ENCODE measurements at regions not wholly inside any gene's neighbourhood (a gene's known extent, or its start where the extent isn't known, plus 50 kb on each side); places are given as distances from the start of the nearest gene placed in this dataset.

GRCh38 chr6:21648475-21649050 is 55.0 kb downstream of the SOX4 start:
- H3K4me3 ChIP-seq (ENCODE audit: low read depth in 1 of 3, low read length in 3 of 3) = no peak overlapping the region
- H3K9me3 ChIP-seq (ENCODE audit: control insufficient read depth in 4 of 4, low read length in 3 of 4) = peaks cover 0 to 4% (median 0%) of the 10 kb centered on the region in 4 donors
- H3K9ac ChIP-seq (ENCODE audit: low read depth in 1 of 2, low read length in 2 of 2) = no peak overlapping the region
- no peak for DNase-seq (ENCODE audit: low spot score)
- TF ChIP-seq RAD21 (IDR thresholded peaks at IDR 0.05) = no peak
- TF ChIP-seq HNF4A (conservative IDR thresholded peaks at IDR 0.05) = no peak
- no peak for TF ChIP-seq EGR1 (IDR thresholded peaks at IDR 0.05; ENCODE audit: low read depth in 2 of 2)
- TF ChIP-seq HNF4G (IDR thresholded peaks at IDR 0.05) = no peak
- no peak for TF ChIP-seq CTCF (IDR thresholded peaks at IDR 0.05; ENCODE audit: low read depth, low read length, missing input control)
- TF ChIP-seq YY1 (IDR thresholded peaks at IDR 0.05) = no peak
- no peak for TF ChIP-seq ATF3 (IDR thresholded peaks at IDR 0.05)
- TF ChIP-seq JUND (IDR thresholded peaks at IDR 0.05) = no peak
- no peak for TF ChIP-seq GABPA (IDR thresholded peaks at IDR 0.05 in 1 of 2, conservative IDR thresholded peaks at IDR 0.05 in 1 of 2)
- TF ChIP-seq FOXA1 (IDR thresholded peaks at IDR 0.05) = no peak
- TF ChIP-seq TAF1 (conservative IDR thresholded peaks at IDR 0.05) = no peak
- no peak for TF ChIP-seq FOXA2 (IDR thresholded peaks at IDR 0.05)
- H3K27me3 ChIP-seq (ENCODE audit: control insufficient read depth in 4 of 4, insufficient read depth in 4 of 4, low read length in 3 of 4) = no peaks in the 10 kb centered on the region
- no peaks in the 10 kb centered on the region for H3K4me1 ChIP-seq (ENCODE audit: control insufficient read depth in 4 of 4, insufficient read depth in 4 of 4, low read length in 3 of 4)
- H3K27ac ChIP-seq (ENCODE audit: low read depth in 1 of 2, low read length in 2 of 2) = no peak overlapping the region
- no peaks in the 10 kb centered on the region for H3K36me3 ChIP-seq (ENCODE audit: control insufficient read depth in 4 of 4, insufficient read depth in 3 of 4, low read depth in 1 of 4, low read length in 3 of 4)
- WGBS = 75% methylated on average over 3 of the region's 3 CpGs

- Histone ChIP-seq H3K4me1 (ENCODE audit: control insufficient read depth in 4 of 4, insufficient read depth in 4 of 4, low read length in 3 of 4) (no peaks in the 10 kb centered on the region), H3K9me3 (ENCODE audit: control insufficient read depth in 4 of 4, low read length in 3 of 4) (peaks cover 0 to 4% (median 0%) of the 10 kb centered on the region in 4 donors), H3K9ac (ENCODE audit: low read depth in 1 of 2, low read length in 2 of 2) (no peak overlapping the region), H3K36me3 (ENCODE audit: control insufficient read depth in 4 of 4, insufficient read depth in 3 of 4, low read depth in 1 of 4, low read length in 3 of 4) (no peaks in the 10 kb centered on the region), H3K4me3 (ENCODE audit: low read depth in 1 of 3, low read length in 3 of 3) (no peak overlapping the region), H3K27me3 (ENCODE audit: control insufficient read depth in 4 of 4, insufficient read depth in 4 of 4, low read length in 3 of 4) (no peaks in the 10 kb centered on the region), H3K27ac (ENCODE audit: low read depth in 1 of 2, low read length in 2 of 2) (no peak overlapping the region)
- 68% methylated on average over 4 of the region's 4 CpGs for whole genome bisulfite sequencing
- no peak for DNase-seq (ENCODE audit: low spot score)
- TF ChIP-seq RXRA (IDR thresholded peaks at IDR 0.05) = no peak
- TF ChIP-seq HNF4G (IDR thresholded peaks at IDR 0.05) = no peak
- TF ChIP-seq ZBTB33 (IDR thresholded peaks at IDR 0.05) = no peak
- no peak for TF ChIP-seq NR2F2 (IDR thresholded peaks at IDR 0.05)
- no peak for TF ChIP-seq CTCF (IDR thresholded peaks at IDR 0.05; ENCODE audit: low read depth, low read length, missing input control)
- no peak for TF ChIP-seq YY1 (IDR thresholded peaks at IDR 0.05)
These were observed 59.8 kb downstream of the SOX4 start for GRCh38 chr6:21653323-21653722.
